ENCODE measurements at regions not wholly inside any gene's neighbourhood (a gene's known extent, or its start where the extent isn't known, plus 50 kb on each side); places are given as distances from the start of the nearest gene placed in this dataset.

GRCh38 chr12:94779485-94779884, 129.1 kb upstream of the TMCC3 start:
- no peak overlapping the region for H3K4me3 ChIP-seq
- no peaks in the 10 kb centered on the region for H3K4me1 ChIP-seq
- no peaks in the 10 kb centered on the region for H3K27me3 ChIP-seq
- TF ChIP-seq CTCF (IDR thresholded peaks at IDR 0.05): no peak
- TF ChIP-seq EP300 (IDR thresholded peaks at IDR 0.05): no peak
- no peak for TF ChIP-seq POLR2AphosphoS5 (IDR thresholded peaks at IDR 0.05)
- no peak for TF ChIP-seq POLR2A (IDR thresholded peaks at IDR 0.05)
- intact Hi-C loops (cut with DNase I): no loop called here
- no peak for DNase-seq
- H3K27ac ChIP-seq: no peak overlapping the region
- 74 to 82% methylated on average over 6 of the region's 6 CpGs for WGBS, 2 donors
- H3K36me3 ChIP-seq: no peaks in the 10 kb centered on the region
- H3K9me3 ChIP-seq: no peaks in the 10 kb centered on the region

GRCh38 chr12:94777936-94778335, 127.6 kb upstream of the TMCC3 start:
- no peaks in the 10 kb centered on the region for H3K27me3 ChIP-seq
- no peaks in the 10 kb centered on the region for H3K36me3 ChIP-seq
- H3K4me3 ChIP-seq: no peak overlapping the region
- DNase-seq: no peak
- intact Hi-C loops (cut with DNase I): no loop called here
- H3K4me1 ChIP-seq: no peaks in the 10 kb centered on the region
- H3K9me3 ChIP-seq: no peaks in the 10 kb centered on the region
- 57 to 69% methylated on average over 5 of the region's 5 CpGs for WGBS, 2 donors
- no peak for TF ChIP-seq CTCF (IDR thresholded peaks at IDR 0.05)
- TF ChIP-seq POLR2A (IDR thresholded peaks at IDR 0.05): no peak
- no peak for TF ChIP-seq EP300 (IDR thresholded peaks at IDR 0.05)
- no peak for TF ChIP-seq POLR2AphosphoS5 (IDR thresholded peaks at IDR 0.05)
- H3K27ac ChIP-seq: no peak overlapping the region

DNA sequence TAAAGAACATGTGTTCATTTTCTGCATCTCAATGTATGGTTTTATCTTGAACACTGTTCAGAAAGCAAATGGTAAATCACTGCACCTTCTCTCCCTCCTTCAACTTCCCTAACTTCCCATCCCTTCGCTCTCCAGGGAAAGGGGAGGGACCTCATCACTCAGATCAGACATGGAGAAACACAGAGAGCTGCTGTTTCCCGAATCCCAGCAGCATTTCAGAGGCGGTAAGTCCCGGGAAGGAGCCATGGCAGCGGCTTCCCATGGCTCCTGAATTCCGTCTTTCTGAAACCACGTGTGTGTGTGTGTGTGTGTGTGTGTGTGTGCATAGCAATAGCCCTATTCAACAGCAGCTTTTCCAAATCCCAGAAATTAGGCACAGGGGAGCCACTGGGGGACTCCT, 125.4 kb upstream of the TMCC3 start:
- 84 to 87% methylated on average over 7 of the region's 7 CpGs for WGBS, 2 donors
- Histone ChIP-seq H3K27ac (no peak overlapping the region), H3K9me3 (no peaks in the 10 kb centered on the region), H3K4me3 (no peak overlapping the region), H3K4me1 (peaks cover 0 to 8% (median 2%) of the 10 kb centered on the region in 4 donors), H3K27me3 (no peaks in the 10 kb centered on the region), H3K36me3 (no peaks in the 10 kb centered on the region)
- intact Hi-C loops (cut with DNase I): no loop called here
- TF ChIP-seq EP300 (IDR thresholded peaks at IDR 0.05) (no peak), POLR2AphosphoS5 (IDR thresholded peaks at IDR 0.05) (no peak), CTCF (IDR thresholded peaks at IDR 0.05) (no peak), POLR2A (IDR thresholded peaks at IDR 0.05) (no peak)
- DNase-seq: no peak

- H3K27me3 ChIP-seq: no peaks in the 10 kb centered on the region
- intact Hi-C loops (cut with DNase I): loop anchor here (5.0 kb wide), 1 partner anchor 101 kb away; no protein-coding TSS in a partner anchor
- peaks cover 0 to 18% (median 9%) of the 10 kb centered on the region in 4 donors for H3K4me1 ChIP-seq
- H3K27ac ChIP-seq: no peak overlapping the region
- DNase-seq: no peak
- TF ChIP-seq POLR2AphosphoS5 (IDR thresholded peaks at IDR 0.05) (no peak), EP300 (IDR thresholded peaks at IDR 0.05) (no peak), CTCF (IDR thresholded peaks at IDR 0.05) (no peak), POLR2A (IDR thresholded peaks at IDR 0.05) (no peak)
- H3K36me3 ChIP-seq: no peaks in the 10 kb centered on the region
- 78 to 93% methylated on average over 5 of the region's 5 CpGs for WGBS, 2 donors
- H3K9me3 ChIP-seq: no peaks in the 10 kb centered on the region
- no peak overlapping the region for H3K4me3 ChIP-seq
These were observed 121.4 kb upstream of the TMCC3 start for GRCh38 chr12:94771741-94772140.

DNA sequence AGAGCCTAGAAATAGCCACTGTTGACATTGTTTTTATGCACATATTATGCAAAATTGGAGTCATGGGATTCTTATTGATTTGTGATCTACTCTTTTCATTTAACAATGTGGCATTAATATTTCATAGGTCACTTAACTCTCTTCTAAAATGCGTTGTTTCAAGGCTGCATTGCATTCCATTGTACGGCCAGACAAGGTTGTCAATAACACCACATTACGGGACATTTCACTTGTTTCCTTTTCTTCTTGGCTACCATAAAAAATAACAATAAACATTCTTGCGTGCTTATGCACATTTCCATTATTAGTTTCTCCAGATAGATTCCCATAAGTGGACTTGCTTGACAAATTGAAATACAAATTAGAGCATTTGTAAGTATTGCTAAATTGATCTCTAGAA, 120.8 kb upstream of the TMCC3 start:
- Histone ChIP-seq H3K27me3 (no peaks in the 10 kb centered on the region), H3K36me3 (no peaks in the 10 kb centered on the region), H3K27ac (no peak overlapping the region), H3K4me3 (no peak overlapping the region), H3K4me1 (peaks cover 0 to 18% (median 9%) of the 10 kb centered on the region in 4 donors), H3K9me3 (no peaks in the 10 kb centered on the region)
- intact Hi-C loops (cut with DNase I): loop anchor here (5.0 kb wide), 1 partner anchor 101 kb away; no protein-coding TSS in a partner anchor
- WGBS, 2 donors: 32 to 77% methylated on average over 4 of the region's 4 CpGs
- TF ChIP-seq EP300 (IDR thresholded peaks at IDR 0.05): no peak
- no peak for TF ChIP-seq POLR2AphosphoS5 (IDR thresholded peaks at IDR 0.05)
- TF ChIP-seq CTCF (IDR thresholded peaks at IDR 0.05): no peak
- DNase-seq: no peak
